HG02623 (cell line): ENCODE measurements at regions not wholly inside any gene's neighbourhood (a gene's known extent, or its start where the extent isn't known, plus 50 kb on each side); places are given as distances from the start of the nearest gene placed in this dataset.

Experiments
- ATAC-seq: cut with Tn5 transposase; IDR thresholded peaks from one replicate; pipeline ENCODE4 v1.9.1; 2021; ENCODE audit warnings: moderate library complexity; ENCODE audit not compliant: unreplicated experiment

DNA sequence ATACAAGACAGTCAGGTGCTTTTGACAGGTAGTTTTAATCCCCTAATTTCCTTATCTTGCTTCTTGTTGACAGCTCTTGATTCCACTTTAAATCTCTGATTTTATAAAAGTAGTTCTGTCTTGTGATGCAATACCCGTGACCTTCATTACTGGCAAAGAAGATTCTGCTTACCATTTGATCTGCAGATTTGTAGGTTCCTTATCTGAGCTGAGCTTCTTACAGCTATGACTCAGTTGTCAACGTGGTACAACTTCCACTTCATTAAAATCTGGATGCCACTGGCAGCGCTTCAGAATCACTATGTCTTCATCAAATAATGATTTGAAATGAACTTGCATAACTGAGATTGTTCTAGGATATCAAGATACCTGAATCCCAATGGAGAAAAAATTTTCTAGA, 543.6 kb upstream of the B3GALT2 start:
- no peak for ATAC-seq

DNA sequence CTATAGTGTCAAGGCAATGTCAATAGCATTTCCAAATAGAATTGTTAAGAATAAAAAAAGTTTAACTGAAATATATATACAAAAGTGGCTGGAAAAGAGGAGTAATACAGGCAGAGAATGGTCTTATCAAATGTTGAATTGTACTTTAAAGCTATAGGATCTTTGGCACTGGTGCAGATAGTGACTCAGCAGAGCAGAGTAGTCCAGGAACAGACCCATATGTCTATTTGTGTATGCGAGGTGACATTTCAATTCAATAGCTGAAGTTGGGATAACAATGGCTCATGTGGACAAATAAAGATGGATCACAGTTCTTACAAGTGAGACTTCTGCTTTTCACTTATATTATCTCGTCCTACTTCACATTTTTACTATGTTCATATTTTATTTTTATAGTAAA, 543.0 kb upstream of the B3GALT2 start:
- ATAC-seq, result no peak

DNA sequence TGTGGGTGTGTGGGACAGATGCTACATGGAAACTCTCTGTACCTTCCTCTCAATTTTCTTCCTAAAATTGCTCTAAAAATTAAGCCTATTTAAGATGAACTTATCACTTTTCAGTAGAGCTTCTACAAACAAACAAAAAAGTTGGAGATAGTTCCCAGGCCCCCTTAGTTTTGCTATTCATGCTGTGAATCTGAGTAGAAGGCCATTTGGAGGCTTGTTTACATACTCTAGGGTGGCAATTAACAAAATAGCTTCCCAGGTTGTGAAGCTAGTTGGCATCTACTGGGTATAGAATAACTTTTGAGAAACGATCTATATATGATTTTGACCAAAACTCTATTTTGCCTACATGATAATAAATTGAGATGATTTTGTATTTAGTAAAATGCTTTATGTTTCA, 541.4 kb upstream of the B3GALT2 start:
- no peak for ATAC-seq

DNA sequence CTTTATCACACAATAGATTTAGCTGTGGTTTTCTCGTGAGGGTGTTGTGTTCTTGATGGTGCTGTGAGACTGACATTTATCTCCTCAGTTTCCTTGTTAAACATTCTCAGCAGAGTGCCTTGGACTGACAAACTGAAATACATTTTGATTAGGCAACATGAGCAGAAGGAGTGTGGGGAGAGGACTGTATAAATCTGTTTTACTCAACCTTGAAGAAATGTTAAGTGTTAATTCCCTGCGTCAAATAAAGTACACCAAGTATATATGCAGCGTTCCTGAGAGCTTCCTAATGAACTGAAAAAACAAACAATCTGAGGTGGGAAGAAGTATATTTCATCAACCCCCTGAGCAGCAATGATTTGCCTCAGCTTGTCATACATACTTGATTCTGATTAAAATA, 540.3 kb upstream of the B3GALT2 start:
- ATAC-seq, result no peak

DNA sequence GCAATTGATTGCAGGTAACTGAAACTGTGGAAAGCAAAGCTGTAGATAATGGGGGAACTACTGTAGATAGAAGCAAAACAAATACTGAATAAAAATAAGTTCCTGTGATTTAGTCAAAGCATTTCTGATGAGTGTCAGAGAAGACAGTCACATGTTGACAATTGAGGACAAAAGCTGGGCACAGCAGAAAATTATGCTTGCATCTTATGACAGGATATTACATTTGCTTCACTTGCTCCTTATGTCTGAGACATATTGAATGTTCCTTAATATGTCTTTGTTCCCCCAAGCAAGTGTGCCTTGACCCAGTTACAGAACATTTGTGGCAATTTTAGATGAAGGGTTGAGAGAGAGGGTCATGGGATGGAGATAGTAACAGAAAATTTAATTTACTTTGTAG, 526.0 kb upstream of the B3GALT2 start:
- ATAC-seq, result no peak

DNA sequence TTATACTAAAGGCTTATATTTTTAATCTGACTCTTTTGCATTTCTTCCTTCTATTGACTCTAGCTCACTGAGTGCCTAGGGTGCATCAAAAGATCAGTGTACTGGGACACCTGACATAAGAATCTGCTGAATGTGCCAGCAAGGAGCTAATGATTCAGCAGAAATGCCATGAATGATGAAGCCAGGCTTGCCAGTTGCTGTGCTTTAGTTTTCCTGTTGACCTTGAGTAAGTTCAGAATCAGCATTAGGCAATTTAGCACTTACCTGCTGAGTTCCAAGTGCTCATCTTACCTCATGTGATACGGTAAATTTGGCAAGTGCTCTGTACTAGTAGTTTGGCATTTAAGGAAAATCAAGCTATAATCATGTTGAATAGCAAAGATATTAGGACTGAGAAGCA, 523.2 kb upstream of the B3GALT2 start:
- ATAC-seq, result no peak

DNA sequence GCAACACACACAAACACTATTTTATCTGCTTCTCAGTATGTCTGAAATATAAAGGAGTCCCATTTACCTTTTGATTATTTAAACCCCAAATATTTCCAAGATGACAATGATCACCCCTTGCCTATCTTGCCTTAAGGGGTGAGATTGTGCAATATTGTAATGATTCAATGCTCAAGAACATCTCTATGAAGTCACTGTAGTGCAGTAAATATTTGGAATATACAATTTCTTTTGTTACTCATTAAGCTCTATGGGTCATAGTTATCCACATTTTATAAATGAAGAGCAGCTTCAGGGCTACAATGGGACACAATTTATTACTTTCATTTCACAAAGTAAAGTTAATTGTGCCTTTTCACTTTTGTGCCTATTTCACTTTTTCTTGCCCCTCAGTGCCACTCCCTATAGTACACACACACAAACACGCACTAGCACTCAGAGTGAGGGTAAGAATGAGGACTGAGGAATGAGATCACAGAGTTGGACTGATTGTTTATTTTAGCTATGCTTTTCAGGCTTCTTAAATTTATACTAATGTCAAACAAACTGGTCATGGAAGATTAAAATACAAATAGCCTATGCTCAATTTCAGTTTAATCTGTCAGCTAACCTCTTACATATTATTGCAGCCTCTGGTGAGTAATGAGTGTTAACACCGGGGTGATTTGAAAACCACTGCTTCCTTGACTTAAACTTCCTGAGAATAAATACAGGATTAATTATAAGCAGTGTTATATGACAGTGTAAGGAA, 521.0 kb upstream of the B3GALT2 start:
- no peak for ATAC-seq

DNA sequence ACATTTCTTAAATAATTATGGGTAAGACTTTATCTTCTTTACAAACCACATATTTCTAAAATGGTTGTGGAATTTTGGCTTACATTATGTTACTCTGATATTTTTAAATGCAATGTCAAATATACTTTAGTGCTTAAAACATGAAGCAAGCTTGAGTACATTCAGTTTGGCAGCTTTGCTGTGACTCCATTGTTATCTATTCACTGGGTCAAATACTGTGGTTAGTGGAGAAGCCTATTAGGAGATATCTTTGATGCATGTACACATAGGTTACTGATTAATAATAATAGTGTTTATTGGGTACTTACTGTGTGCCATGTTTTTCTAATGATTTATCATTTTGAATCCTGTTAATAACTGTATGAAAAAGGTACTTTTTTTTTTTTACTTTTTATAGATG, 520.4 kb upstream of the B3GALT2 start:
- no peak for ATAC-seq

DNA sequence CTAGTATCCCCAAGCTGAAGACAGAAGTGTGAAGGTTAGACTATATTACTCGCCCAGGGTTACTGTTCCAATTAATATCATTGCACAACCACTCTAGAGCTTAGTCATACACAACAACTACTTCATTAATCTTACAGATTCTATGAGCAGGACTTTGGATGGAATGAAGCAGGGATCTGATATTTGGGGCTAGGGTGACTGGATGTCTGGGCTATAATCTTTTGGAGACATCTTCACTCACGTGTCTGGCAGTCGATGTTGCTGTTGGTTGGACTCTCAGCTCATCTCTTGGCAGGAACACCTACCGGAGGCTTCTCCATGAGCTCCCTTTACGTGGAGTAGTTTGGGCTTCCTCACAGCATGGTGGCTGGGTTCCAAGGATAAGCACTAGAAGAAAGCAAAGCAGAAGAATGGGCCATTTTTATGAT, 519.2 kb upstream of the B3GALT2 start:
- no peak for ATAC-seq

DNA sequence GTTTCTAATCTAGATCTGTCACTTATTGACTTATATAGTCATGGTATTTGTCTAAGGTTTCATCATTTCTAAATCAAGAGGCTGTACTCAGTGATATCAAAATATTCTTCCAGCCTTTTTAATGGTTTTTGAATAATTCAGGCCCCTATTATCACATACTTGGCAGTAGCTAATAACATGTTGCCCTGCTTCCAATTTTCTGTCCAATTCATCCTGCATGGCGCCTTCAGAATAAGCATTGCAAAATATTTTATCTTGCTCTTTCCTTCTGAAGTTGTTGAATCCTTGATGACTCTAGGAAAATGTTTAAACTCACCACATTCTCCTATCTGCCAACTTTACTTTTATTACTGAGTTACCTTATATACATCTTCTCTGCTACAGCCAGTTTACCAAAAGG, 517.2 kb upstream of the B3GALT2 start:
- ATAC-seq, result no peak

DNA sequence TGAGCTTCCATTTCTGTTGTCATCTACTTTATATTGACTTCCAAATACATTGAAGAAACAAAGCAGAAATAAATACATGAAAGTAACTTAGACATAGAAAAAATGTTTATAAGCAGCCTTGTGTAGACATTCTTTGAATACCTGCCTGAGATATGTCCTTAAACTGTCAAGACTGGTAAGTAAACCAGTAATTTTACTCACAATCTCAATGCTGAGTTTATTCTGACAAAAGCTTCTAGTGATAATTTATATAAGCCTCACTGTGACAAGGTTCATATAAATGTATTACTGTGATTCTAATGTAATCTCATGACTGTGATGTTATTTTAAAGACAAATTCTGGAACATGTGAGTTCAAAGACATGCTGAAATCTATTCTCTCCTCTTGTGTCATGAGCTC, 516.7 kb upstream of the B3GALT2 start:
- ATAC-seq, result no peak

DNA sequence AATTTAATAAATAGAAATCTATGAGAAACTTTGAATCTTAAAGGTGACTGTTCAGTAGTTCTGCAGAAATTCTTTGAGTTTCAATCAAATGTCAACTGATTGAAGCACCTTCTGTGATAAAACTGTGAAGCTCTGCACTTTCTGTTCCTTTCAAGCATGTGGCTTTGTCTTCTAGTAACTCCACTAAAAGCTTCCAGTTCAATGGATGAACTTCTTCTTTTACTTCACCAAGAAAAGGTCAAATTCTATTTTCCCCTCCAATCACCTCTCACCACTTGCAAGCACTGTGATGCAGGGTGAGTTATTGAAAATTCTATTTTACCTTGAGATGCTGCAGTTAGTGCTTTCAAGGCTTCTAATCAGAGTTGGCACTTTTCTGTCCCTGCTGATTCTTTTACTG, 515.3 kb upstream of the B3GALT2 start:
- ATAC-seq, result no peak

DNA sequence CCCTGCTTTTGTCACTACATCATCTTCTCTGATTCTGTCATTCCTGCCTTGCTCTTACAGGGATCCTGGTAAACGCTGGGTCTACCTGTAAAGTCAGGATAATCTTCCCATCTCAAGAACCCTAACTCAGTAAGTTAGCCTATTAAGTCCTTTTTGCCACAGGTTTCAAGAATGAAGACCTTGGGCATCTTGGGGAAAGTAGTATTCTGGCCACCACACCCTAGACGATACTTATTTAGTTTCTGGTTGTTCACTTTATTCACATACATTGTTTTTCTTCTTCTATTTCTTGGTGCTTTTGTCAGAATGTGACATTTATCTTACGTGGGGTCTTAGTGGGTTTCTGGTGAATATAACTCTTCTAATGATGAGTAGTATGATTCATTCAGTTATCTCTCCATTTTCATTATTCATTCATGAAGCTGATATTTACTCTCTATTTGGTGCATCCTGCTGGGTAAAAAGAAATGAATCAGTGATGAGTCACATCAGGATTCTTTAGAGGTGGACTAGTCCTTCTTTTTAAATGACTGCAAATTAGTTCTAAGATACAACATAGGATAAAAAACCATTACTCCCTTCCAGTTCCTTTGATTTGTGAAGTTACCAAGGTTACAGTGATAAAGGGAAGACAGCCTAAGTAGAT, 514.4 kb upstream of the B3GALT2 start:
- no peak for ATAC-seq

DNA sequence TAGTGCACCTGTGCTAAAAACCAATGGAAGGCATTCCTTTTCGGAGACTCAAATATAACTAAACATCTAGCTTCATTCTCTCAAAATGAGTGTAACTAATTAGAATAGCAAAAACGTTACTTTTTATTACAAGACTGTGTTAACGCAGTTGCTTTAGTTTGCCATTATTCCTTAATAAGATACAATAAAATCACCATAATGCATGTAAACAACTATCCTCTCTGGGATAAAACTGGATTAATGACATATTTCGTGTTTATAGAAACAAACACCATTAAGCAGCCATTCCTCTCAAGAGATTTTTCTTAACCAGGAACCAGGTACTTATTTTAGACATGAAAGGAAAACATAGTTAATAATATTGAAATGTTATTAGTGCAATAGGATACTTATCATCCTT, 512.8 kb upstream of the B3GALT2 start:
- ATAC-seq, result no peak

DNA sequence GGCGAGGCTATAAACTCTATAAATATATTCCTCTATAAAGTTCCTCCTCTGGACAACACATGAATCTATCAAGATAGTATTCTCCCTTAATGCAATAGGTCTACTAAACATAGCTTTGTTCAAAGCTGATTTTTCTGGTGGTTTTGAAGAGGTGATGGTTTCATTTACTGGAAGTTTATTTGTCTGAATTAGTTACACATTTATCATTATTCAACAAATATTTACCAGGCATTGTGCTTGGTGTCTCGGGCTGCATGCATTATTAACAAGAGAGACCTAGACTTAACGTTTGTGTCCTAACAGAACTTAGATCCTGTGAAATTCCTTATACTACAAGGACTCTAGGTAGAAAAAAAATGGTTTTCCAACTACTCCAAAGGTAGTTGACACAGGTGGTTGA, 511.4 kb upstream of the B3GALT2 start:
- ATAC-seq, result no peak

DNA sequence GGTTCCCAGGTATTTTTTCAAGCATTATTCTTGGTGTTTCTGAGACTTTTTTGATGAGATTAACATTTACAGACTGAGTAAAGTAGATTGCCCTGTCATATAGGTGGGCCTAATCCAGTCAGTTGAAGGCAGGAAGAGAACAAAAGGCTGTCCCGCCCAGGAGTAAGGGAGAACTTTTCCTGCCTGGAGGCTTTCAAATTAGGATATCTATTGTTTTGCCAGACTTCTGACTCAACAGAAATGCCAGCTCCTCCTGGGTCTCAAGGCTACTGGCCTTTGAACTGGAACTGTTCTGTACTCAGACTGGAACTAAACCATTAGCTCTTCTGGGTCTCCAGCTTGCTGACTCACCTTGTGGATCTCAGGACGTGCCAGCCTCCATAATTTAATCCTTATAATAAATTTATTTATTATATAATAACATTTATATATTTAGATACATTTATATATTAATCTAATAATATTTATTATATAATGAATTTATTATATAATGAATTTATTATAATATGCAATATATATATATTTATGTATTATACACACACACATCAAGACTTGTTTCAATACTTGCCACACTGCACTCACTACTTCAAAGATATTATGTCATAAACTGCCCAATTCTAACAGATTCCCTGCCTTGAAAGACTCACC, 510.8 kb upstream of the B3GALT2 start:
- ATAC-seq, result no peak

DNA sequence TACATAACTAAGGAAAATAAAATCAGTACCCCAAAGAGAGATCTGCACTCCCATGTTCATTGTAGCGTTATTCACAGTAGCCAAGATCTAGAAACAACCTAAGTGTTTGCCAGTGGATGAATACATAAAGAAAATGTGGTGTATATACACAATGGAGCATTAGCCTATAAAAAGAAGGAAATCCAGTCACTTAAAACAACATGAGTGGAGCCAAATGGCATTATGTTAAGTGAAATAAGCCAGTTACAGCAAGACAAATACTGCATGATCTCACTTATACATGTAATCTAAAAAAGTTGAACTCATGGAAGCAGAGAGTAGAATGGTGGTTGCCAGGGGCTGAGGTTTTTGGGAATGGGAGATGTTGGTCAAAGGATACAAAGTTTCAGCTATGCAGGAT, 508.3 kb upstream of the B3GALT2 start:
- no peak for ATAC-seq

DNA sequence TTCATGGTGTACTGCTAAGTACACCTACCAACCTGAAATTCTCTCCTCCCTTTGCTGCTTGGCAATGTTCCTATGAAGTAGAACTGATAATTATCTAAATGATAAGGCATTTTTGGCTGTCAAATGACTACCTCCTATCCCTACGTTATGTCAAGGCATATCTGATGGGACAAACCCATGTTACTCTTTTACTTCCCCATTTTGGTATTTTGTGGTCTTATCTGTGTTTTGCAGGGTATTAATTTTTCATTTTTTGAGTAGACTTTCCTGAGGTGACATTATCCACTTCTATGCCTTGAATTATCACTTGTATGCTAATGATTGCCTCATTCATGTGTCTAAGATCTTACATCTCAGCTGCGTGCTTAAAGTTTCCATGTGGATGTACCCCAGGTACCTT, 499.6 kb upstream of the B3GALT2 start:
- no peak for ATAC-seq

DNA sequence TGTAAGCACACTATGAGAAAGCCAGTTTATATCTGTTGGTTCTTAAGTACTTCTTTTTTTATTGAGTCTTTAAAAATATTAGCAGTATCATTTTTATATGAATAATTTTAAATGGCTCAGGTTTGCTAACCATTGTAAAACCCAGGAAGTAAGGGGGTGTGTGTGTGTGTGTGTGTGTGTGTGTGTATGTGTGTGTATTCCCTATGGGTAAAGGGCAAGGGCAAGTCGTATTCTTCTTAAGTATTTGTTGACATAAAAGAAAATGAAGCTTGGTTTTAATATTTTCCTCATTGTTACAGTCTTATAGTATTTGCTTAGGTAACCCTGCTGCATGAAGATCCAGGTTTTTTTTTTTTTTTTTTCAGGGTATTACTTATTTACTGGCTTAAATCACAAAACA, 495.0 kb upstream of the B3GALT2 start:
- no peak for ATAC-seq

DNA sequence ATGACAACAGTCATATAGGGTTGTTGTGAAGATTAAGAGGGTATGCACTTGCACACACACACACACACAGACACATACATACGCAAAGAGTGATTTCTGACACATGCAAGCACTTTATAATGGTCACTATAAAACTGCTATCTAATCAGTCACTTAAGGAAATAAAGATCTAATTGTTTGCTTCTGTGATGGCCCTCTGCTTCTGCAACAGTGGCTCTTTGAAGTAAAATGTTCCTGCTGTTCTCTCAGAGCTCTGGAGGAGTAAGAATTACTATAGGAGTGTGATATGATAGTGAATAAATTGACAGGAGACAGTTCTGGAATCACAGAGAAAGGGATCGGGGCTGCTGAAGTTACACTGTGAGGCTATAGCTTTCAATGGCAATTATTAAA, 494.5 kb upstream of the B3GALT2 start:
- no peak for ATAC-seq

DNA sequence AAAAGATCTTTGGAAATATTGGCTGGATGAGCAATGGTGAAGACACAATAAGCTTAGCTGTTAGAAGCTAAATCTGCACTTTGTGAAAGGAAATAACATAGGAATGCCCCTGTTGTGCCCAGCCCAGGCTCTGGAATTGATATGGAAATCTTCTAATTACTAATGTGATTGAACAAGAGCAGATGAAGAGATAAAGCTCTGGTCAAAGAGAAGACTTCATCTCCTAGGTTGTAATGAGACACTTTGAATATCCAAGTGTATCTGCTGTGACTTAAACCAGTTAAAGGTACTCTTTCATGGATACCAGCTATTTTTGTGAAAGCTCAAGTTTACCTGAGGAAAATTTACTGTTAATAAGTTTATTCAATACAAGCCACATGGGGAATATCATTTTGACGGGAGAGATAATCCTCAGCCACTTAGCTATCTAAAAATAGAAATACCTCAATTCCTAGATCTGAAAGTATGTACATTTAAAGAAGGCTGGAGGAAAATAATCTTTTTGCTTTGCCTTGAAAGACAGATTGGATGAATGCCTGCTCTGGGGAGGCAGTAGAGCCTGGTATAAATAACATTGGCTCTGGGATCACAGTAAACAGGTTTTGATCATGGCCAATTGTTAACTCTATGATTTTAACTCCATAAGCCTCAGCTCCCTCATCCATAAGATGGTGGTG, 494.0 kb upstream of the B3GALT2 start:
- no peak for ATAC-seq

DNA sequence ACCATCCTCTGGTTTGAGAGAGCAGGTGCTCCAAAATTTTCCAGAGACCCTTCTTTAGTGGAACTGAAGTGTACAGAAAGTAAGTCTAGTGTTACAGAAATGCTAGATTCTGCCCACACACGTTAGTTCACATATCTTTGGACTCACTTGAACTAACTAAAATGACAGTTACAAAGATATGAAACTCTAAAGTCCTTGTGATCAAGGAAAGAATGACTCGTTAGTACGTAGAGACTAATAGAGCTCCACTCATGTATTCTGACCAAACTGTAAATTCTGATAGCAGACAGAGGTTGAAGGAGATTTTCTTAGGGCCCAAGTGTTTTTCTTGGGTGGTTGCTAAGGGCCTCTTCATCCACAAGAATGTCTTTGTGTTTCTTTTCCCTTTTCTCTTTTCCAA, 491.5 kb upstream of the B3GALT2 start:
- ATAC-seq, result no peak
